Hepatocyte (in vitro differentiated cells): ENCODE measurements at regions not wholly inside any gene's neighbourhood (a gene's known extent, or its start where the extent isn't known, plus 50 kb on each side); places are given as distances from the start of the nearest gene placed in this dataset.

Source experiments
- DNase-seq: peaks from one replicate; pipeline ENCODE4 v3.0.0-alpha.2; 2016; ENCODE audit warnings: low spot score
- H2AFZ ChIP-seq: fragments of 200-600 bp; sonication (generic); 2 replicates; pipeline ENCODE4 v1.6.0; 2016; ENCODE audit warnings: antibody characterized with exemption, mild to moderate bottlenecking
- H3K27ac ChIP-seq: fragments of 200-600 bp; sonication (generic); 2 replicates; pipeline ENCODE4 v1.5.1; 2016; ENCODE audit warnings: mild to moderate bottlenecking
- H3K27me3 ChIP-seq: fragments of 200-600 bp; sonication (generic); 2 replicates; pipeline ENCODE4 v1.6.1; 2016
- H3K36me3 ChIP-seq: fragments of 200-600 bp; sonication (generic); replicated peaks from 2 replicates; pipeline ENCODE4 v1.5.1; 2016; ENCODE audit warnings: low read depth; ENCODE audit not compliant: insufficient read depth
- H3K4me1 ChIP-seq: fragments of 200-600 bp; sonication (generic); 2 replicates; pipeline ENCODE4 v1.5.1; 2016; ENCODE audit warnings: mild to moderate bottlenecking, moderate library complexity; ENCODE audit not compliant: insufficient read depth
- H3K4me2 ChIP-seq: fragments of 200-600 bp; sonication (generic); 2 replicates; pipeline ENCODE4 v1.6.0; 2016
- H3K4me3 ChIP-seq: fragments of 200-600 bp; sonication (generic); 2 replicates; pipeline ENCODE4 v1.5.1; 2016; ENCODE audit warnings: mild to moderate bottlenecking
- H3K79me2 ChIP-seq: fragments of 200-600 bp; sonication (generic); 2 replicates; pipeline ENCODE4 v1.6.0; 2017; ENCODE audit warnings: mild to moderate bottlenecking
- H3K9me2 ChIP-seq: fragments of 200-600 bp; sonication (generic); replicated peaks from 2 replicates; pipeline ENCODE4 v1.6.0; 2017; ENCODE audit warnings: mild to moderate bottlenecking; ENCODE audit not compliant: insufficient read depth
- H3K9me3 ChIP-seq: fragments of 200-600 bp; sonication (generic); 2 replicates; pipeline ENCODE4 v1.5.1; 2016; ENCODE audit warnings: low read depth, mild to moderate bottlenecking
- H4K20me1 ChIP-seq: fragments of 200-600 bp; sonication (generic); 2 replicates; pipeline ENCODE4 v1.6.0; 2016; ENCODE audit warnings: mild to moderate bottlenecking; ENCODE audit not compliant: insufficient read depth, poor library complexity, severe bottlenecking
- EZH2 ChIP-seq: fragments of 200-600 bp; sonication (generic); IDR thresholded peaks from 2 replicates; pipeline ENCODE4 v1.6.1; 2016; ENCODE audit warnings: antibody characterized with exemption, mild to moderate bottlenecking, borderline replicate concordance
- EZH2phosphoT487 ChIP-seq: fragments of 200-600 bp; sonication (generic); IDR thresholded peaks from one replicate; pipeline ENCODE4 v1.6.1; 2018; ENCODE audit warnings: antibody characterized with exemption, mild to moderate bottlenecking, low read depth, moderate library complexity; ENCODE audit not compliant: unreplicated experiment, severe bottlenecking
- WGBS: methylation state at CpG from one replicate; pipeline ENCODE4 v1.1.6; 2016; ENCODE audit warnings: low lambda C conversion rate; ENCODE audit errors: missing lambda C conversion rate; 5-methylcytosine and 5-hydroxymethylcytosine counted together
- TF ChIP-seq, protein P1 (sequence below): fragments of 200-600 bp; sonication (generic); IDR thresholded peaks from 2 replicates; pipeline ENCODE4 v1.5.1; 2016; ENCODE audit warnings: antibody characterized with exemption, mild to moderate bottlenecking; ENCODE audit not compliant: poor library complexity

DNA sequence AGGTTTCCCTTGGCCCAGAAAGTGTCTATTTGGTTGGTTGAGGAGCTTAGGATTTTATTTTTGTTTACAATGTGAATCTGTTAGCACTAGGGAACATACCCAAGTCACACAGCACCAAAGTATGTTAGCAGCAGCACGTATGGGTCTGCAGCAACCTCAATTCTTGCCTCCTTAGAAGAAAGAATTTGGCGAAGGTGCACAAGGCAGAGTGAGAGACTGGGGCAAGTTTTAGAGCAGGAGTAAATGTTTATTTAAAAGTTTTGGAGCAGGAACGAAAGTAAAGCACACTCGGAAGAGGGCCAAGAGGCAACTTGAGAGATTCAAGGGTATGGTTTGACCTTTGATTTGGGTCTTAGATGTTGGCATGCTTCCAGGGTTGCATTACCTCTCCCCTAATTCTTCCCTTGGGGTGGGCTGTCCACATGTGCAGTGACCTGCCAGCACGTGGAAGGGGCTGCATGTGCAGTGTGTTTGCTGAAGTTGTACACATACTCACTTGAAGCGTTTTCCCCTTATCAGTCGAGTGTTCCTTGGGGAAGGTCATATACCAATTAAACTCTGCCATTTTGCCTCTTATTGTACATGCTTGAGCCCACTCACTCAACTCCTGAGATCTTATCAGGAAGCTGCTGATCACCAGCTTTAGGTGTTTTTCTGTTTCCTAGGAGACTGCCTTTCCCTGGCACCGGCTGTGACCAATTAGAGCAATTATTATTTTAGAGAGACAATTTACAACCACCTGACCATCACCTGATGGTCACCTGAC is 64.9 kb upstream of the SHC3 start:
- peak; percentile 16 for DNase-seq
- Histone ChIP-seq H3K4me1 (no peaks in the 10 kb centered on the region), H3K9me3 (no peaks in the 10 kb centered on the region), H4K20me1 (no peaks in the 10 kb centered on the region), H3K27ac (peak overlapping the region; percentile 74), H3K4me2 (no peak overlapping the region), H3K27me3 (no peaks in the 10 kb centered on the region), H3K9me2 (no peaks in the 10 kb centered on the region), H3K4me3 (no peak overlapping the region), H3K36me3 (no peaks in the 10 kb centered on the region), H2AFZ (no peak overlapping the region), H3K79me2 (no peaks in the 10 kb centered on the region)
- TF ChIP-seq EZH2phosphoT487: no peak
- TF ChIP-seq, protein P1, sequence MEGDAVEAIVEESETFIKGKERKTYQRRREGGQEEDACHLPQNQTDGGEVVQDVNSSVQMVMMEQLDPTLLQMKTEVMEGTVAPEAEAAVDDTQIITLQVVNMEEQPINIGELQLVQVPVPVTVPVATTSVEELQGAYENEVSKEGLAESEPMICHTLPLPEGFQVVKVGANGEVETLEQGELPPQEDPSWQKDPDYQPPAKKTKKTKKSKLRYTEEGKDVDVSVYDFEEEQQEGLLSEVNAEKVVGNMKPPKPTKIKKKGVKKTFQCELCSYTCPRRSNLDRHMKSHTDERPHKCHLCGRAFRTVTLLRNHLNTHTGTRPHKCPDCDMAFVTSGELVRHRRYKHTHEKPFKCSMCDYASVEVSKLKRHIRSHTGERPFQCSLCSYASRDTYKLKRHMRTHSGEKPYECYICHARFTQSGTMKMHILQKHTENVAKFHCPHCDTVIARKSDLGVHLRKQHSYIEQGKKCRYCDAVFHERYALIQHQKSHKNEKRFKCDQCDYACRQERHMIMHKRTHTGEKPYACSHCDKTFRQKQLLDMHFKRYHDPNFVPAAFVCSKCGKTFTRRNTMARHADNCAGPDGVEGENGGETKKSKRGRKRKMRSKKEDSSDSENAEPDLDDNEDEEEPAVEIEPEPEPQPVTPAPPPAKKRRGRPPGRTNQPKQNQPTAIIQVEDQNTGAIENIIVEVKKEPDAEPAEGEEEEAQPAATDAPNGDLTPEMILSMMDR: no peak
- no peak for TF ChIP-seq EZH2
- WGBS: 49% methylated on average over 8 of the region's 8 CpGs

DNA sequence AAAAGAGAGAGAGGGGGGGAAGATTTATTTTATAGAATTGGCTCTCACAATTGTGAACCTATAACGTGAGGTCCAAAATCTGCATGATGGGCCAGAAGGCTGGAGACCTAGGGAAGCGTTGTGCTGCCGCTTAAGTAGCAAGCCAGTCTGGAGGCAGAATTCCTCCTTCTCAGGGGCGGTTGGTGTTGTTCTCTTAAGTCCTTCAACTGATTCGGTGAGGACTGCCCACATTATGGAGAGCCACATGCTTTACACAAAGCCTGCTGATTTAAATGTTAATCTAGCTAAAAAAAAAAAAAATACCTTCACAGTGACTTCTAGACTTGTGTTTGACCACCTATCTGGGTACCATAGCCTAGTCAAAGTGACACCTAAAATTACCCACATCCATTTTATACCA is 64.2 kb upstream of the CKS2 start:
- Histone ChIP-seq H3K27me3 (no peaks in the 10 kb centered on the region), H3K36me3 (no peaks in the 10 kb centered on the region), H3K79me2 (no peaks in the 10 kb centered on the region), H3K4me2 (no peak overlapping the region), H3K27ac (peak overlapping the region; percentile 82), H4K20me1 (no peaks in the 10 kb centered on the region), H2AFZ (no peak overlapping the region), H3K9me3 (no peaks in the 10 kb centered on the region), H3K9me2 (no peaks in the 10 kb centered on the region), H3K4me3 (no peak overlapping the region), H3K4me1 (no peaks in the 10 kb centered on the region)
- TF ChIP-seq EZH2phosphoT487 (no peak), EZH2 (no peak)
- TF ChIP-seq, protein P1: no peak
- no peak for DNase-seq
- 89% methylated on average over 5 of the region's 5 CpGs for WGBS

DNA sequence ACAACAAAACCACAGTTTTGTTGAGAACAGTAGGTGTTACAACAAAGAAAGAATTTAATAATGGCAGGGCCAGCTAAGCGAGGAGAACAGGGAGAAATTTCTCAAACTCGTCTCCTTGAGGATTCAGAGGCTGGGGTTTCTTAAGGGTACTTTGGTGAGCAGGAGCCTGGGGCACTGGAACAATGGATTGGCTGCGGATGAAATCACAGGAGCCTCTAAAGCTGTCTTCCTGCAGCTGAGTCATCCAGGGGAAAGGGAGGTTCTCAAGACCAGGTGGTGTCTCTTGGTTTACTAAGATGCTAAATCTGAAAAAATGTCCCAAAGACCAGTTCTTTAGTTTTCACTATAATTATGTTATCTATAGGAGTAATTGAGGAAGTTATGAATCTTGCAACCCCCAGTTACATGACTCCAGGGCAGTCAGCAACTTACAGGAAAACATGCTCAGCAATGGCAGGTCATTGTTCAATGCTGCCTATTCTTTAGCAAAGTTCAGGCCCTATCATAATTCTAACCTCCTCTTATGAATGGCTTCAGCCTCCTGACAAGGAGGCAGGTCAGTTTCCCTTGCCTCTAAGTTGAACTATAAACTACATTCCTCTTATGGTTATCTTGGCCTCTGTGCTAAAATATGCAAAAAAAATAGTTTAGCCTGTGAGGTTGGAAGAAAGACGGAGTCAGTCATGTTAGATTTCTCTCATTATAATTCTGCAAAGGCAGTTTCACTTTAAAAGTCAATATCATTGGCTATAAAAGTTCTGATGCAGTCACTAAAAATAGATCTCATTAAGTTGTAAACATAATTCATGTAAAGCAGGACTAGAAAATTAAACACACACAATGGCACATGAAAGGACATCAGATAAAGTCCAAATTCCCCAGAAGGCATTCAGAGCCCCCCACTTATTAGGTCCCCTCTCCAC is 63.3 kb upstream of the CKS2 start:
- Histone ChIP-seq H3K36me3 (no peaks in the 10 kb centered on the region), H3K27ac (peak overlapping the region; percentile 82)
- DNase-seq: peak; percentile 48

More for the DNA sequence above, 63.3 kb upstream of the CKS2 start:
- Histone ChIP-seq H3K27me3 (no peaks in the 10 kb centered on the region), H3K4me1 (no peaks in the 10 kb centered on the region), H3K79me2 (no peaks in the 10 kb centered on the region), H4K20me1 (no peaks in the 10 kb centered on the region), H3K9me3 (no peaks in the 10 kb centered on the region), H3K9me2 (no peaks in the 10 kb centered on the region), H2AFZ (no peak overlapping the region), H3K4me3 (no peak overlapping the region), H3K4me2 (no peak overlapping the region)
- TF ChIP-seq, protein P1: no peak
- TF ChIP-seq EZH2 (no peak), EZH2phosphoT487 (no peak)
- WGBS: 37% methylated on average over 4 of the region's 4 CpGs
